HepG2 (cell line): ENCODE measurements at regions not wholly inside any gene's neighbourhood (a gene's known extent, or its start where the extent isn't known, plus 50 kb on each side); places are given as distances from the start of the nearest gene placed in this dataset.

ENCODE experiments used
- ATAC-seq: fragments of 200-7000 bp; cut with Tn5 transposase; 3 replicates; pipeline ENCODE4 v1.9.1; 2020; ENCODE audit warnings: mild to moderate bottlenecking, moderate library complexity
- BruUV-seq: library from RNA; stranded (reverse); fragments of 400-500 nt; replicated peaks from 2 replicates; lab custom pipeline; 2021; lab: Mats Ljungman, UMichigan
- CTCF ChIA-PET: fragments of 300-600 bp; formaldehyde crosslinking; extraction: SDS; loops from one replicate; lab custom pipeline; 2021; ENCODE audit warnings: low total read pairs, inconsistent platforms, low intra/inter-chr PET ratio; lab: Yijun Ruan, JAX
- POLR2A ChIA-PET: fragments of 350-600 bp; sonication (Branson Sonifier 250); formaldehyde crosslinking; loops from one replicate; lab custom pipeline; 2020; ENCODE audit warnings: antibody characterized with exemption, inconsistent platforms; lab: Yijun Ruan, JAX
- DNase-seq: peaks from one replicate; pipeline ENCODE4 v3.0.0-alpha.2; 2015; ENCODE audit warnings: low spot score
- FAIRE-seq: peaks from 3 replicates; lab custom pipeline; 2011; peaks lifted over from hg19 to GRCh38; lab: Jason Lieb, UNC
- H2AFZ ChIP-seq: one replicate; pipeline ENCODE4 v1.6.1; 2011; ENCODE audit warnings: low read length, inconsistent platforms
- H3K27ac ChIP-seq: fragments of 300-600 bp; 3 replicates; pipeline ENCODE4 v1.8.0; 2011; ENCODE audit warnings: mixed run types, mild to moderate bottlenecking, mixed read lengths, low read length, inconsistent platforms; ENCODE audit not compliant: insufficient read depth; ENCODE audit errors: extremely low read length
- H3K27me3 ChIP-seq, 2 experiments: fragments of 200-600 bp in 1 of 2; 2 replicates in 1 of 2; 3 replicates in 1 of 2; pipeline versions ENCODE4 v1.6.0 to v1.8.0; 2011; ENCODE audit warnings: low read length in 2 of 2, mild to moderate bottlenecking in 2 of 2, moderate library complexity in 2 of 2, inconsistent platforms in 1 of 2; ENCODE audit not compliant: insufficient read depth in 2 of 2, control insufficient read depth in 1 of 2
- H3K36me3 ChIP-seq, 2 experiments: fragments of 200-600 bp in 1 of 2; replicated peaks in 1 of 2; 2 replicates in 1 of 2; 3 replicates in 1 of 2; pipeline versions ENCODE4 v1.5.1 to v1.8.0; 2011; ENCODE audit warnings: low read length in 2 of 2, inconsistent platforms in 1 of 2; ENCODE audit not compliant: insufficient read depth in 2 of 2, control insufficient read depth in 1 of 2
- H3K4me1 ChIP-seq: 2 replicates; pipeline ENCODE4 v1.5.1; 2012; ENCODE audit warnings: low read length, inconsistent platforms; ENCODE audit not compliant: insufficient read depth
- H3K4me2 ChIP-seq: 2 replicates; pipeline ENCODE4 v1.6.0; 2011; ENCODE audit warnings: low read depth, low read length, inconsistent platforms
- H3K4me3 ChIP-seq, 3 experiments: fragments of 200-600 bp in 1 of 3; sonication (generic), shearing (Covaris generic) in 1 of 3; replicated peaks in 1 of 3; 2 replicates each; pipeline ENCODE4 v1.5.1; 2011 to 2016; ENCODE audit warnings: low read length in 3 of 3, inconsistent platforms in 2 of 3, low read depth in 2 of 3, mild to moderate bottlenecking in 2 of 3, control low read depth in 1 of 3, mixed read lengths in 1 of 3; ENCODE audit not compliant: insufficient read depth in 1 of 3
- H3K79me2 ChIP-seq: one replicate; pipeline ENCODE4 v1.6.1; 2011; ENCODE audit warnings: low read length, inconsistent platforms; ENCODE audit not compliant: insufficient read depth
- H3K9ac ChIP-seq: 2 replicates; pipeline ENCODE4 v1.6.0; 2011; ENCODE audit warnings: mild to moderate bottlenecking, low read depth, low read length, inconsistent platforms; ENCODE audit not compliant: insufficient read depth
- H3K9me3 ChIP-seq: 2 replicates; pipeline ENCODE4 v1.5.1; 2012; ENCODE audit warnings: mild to moderate bottlenecking, low read length
- H4K20me1 ChIP-seq: 2 replicates; pipeline ENCODE4 v1.6.0; 2011; ENCODE audit warnings: inconsistent platforms, mild to moderate bottlenecking, low read length, moderate library complexity; ENCODE audit not compliant: insufficient read depth
- CTCF ChIP-seq: sonication (generic); formaldehyde crosslinking; IDR thresholded peaks from 2 replicates; pipeline ENCODE4 v1.5.0; 2020; ENCODE audit warnings: mild to moderate bottlenecking, missing genetic modification reagents, moderate library complexity
- HDAC6 ChIP-seq: fragments of 200-600 bp; sonication (generic); IDR thresholded peaks from 2 replicates; pipeline ENCODE4 v1.7.0; 2017; ENCODE audit warnings: mild to moderate bottlenecking, antibody characterized with exemption, low read length, low read depth
- NR1H2 ChIP-seq: sonication (generic); formaldehyde crosslinking; IDR thresholded peaks from 2 replicates; pipeline ENCODE4 v1.8.1; 2022; ENCODE audit warnings: low read depth, missing genetic modification reagents, borderline replicate concordance
- PCBP1 ChIP-seq: fragments of 200-400 bp; formaldehyde crosslinking; IDR thresholded peaks from 2 replicates; pipeline ENCODE4 v1.6.1; 2017; ENCODE audit warnings: mild to moderate bottlenecking, low read depth, low read length, borderline replicate concordance
- PHF20 ChIP-seq: sonication (generic); formaldehyde crosslinking; IDR thresholded peaks from 2 replicates; pipeline ENCODE4 v1.5.0; 2020; ENCODE audit warnings: mild to moderate bottlenecking, missing genetic modification reagents
- PRPF4 ChIP-seq: fragments of 200-400 bp; formaldehyde crosslinking; IDR thresholded peaks from 2 replicates; pipeline ENCODE4 v1.6.1; 2016; ENCODE audit warnings: low read length, low read depth; ENCODE audit not compliant: poor library complexity, severe bottlenecking
- TERF1 ChIP-seq: sonication (generic); formaldehyde crosslinking; IDR thresholded peaks from 2 replicates; pipeline ENCODE4 v1.8.0; 2022; ENCODE audit warnings: mild to moderate bottlenecking, missing genetic modification reagents, moderate library complexity
- TP53 ChIP-seq: sonication (generic); formaldehyde crosslinking; conservative IDR thresholded peaks from 2 replicates; pipeline ENCODE4 v1.4.0; 2020; ENCODE audit warnings: missing genetic modification reagents
- U2AF1 ChIP-seq: fragments of 200-400 bp; formaldehyde crosslinking; optimal IDR thresholded peaks from 2 replicates; pipeline ENCODE3; 2017; ENCODE audit warnings: mild to moderate bottlenecking, low read depth, low read length
- ZNF224 ChIP-seq: sonication (generic); formaldehyde crosslinking; IDR thresholded peaks from 2 replicates; pipeline ENCODE4 v1.5.0; 2020; ENCODE audit warnings: mild to moderate bottlenecking, missing genetic modification reagents
- ZNF367 ChIP-seq: sonication (generic); formaldehyde crosslinking; IDR thresholded peaks from 2 replicates; pipeline ENCODE4 v1.4.0; 2020; ENCODE audit warnings: missing genetic modification reagents, borderline replicate concordance
- WGBS: methylation state at CpG from one replicate; pipeline ENCODE4 v1.1.6; 2017; ENCODE audit warnings: low lambda C conversion rate; 5-methylcytosine and 5-hydroxymethylcytosine counted together
- in situ Hi-C: cut with HindIII; loops from 2 replicates; pipeline ENCODE4 v1.10.0; 2017; ENCODE audit warnings: low pct_unique_long_range_greater_than_20kb; ENCODE audit not compliant: extremely low pct_ligation_motif_present
- intact Hi-C: fragments of 100-400 bp; cut with micrococcal nuclease; formaldehyde crosslinking; loops from one replicate; pipeline ENCODE4 v1.10.0; 2022; ENCODE audit not compliant: unreplicated experiment
- TF ChIP-seq, protein P1 (sequence below): sonication (generic); formaldehyde crosslinking; IDR thresholded peaks from 2 replicates; pipeline ENCODE4 v1.9.0; 2021; ENCODE audit warnings: missing genetic modification reagents, borderline replicate concordance
- TF ChIP-seq, protein P2 (sequence below): sonication (generic); formaldehyde crosslinking; IDR thresholded peaks from 2 replicates; pipeline ENCODE4 v1.8.1; 2023; ENCODE audit warnings: mild to moderate bottlenecking, missing genetic modification reagents

DNA sequence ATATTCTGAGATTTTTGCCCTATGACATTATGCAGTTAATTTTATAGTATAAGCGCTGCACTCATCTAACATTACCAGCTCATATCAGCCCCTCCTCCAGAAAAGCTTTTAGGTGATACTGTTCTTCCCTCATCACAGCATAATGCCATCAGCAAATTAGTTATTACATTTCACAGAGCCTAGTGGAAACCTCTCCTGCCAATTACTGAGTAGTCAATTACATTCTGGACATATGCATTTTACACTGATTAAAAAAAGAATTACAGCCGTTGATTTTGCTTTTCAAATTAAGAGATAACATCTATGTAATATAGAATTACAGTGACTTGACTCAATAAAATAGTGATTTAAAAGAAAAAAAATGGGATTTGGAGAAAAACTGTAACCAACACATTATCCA, 542.1 kb downstream of the UQCRFS1 start:
- no peak for TF ChIP-seq PHF20 (CRISPR knock-in tag)
- TF ChIP-seq TP53 (CRISPR knock-in tag), result no peak
- no peak for TF ChIP-seq PCBP1
- TF ChIP-seq NR1H2 (CRISPR knock-in tag), result no peak
- TF ChIP-seq TERF1 (CRISPR knock-in tag), result no peak
- no peak for TF ChIP-seq PRPF4
- TF ChIP-seq, protein P1, sequence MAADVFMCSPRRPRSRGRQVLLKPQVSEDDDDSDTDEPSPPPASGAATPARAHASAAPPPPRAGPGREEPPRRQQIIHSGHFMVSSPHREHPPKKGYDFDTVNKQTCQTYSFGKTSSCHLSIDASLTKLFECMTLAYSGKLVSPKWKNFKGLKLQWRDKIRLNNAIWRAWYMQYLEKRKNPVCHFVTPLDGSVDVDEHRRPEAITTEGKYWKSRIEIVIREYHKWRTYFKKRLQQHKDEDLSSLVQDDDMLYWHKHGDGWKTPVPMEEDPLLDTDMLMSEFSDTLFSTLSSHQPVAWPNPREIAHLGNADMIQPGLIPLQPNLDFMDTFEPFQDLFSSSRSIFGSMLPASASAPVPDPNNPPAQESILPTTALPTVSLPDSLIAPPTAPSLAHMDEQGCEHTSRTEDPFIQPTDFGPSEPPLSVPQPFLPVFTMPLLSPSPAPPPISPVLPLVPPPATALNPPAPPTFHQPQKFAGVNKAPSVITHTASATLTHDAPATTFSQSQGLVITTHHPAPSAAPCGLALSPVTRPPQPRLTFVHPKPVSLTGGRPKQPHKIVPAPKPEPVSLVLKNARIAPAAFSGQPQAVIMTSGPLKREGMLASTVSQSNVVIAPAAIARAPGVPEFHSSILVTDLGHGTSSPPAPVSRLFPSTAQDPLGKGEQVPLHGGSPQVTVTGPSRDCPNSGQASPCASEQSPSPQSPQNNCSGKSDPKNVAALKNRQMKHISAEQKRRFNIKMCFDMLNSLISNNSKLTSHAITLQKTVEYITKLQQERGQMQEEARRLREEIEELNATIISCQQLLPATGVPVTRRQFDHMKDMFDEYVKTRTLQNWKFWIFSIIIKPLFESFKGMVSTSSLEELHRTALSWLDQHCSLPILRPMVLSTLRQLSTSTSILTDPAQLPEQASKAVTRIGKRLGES (CRISPR knock-in tag), result no peak
- TF ChIP-seq, protein P2, sequence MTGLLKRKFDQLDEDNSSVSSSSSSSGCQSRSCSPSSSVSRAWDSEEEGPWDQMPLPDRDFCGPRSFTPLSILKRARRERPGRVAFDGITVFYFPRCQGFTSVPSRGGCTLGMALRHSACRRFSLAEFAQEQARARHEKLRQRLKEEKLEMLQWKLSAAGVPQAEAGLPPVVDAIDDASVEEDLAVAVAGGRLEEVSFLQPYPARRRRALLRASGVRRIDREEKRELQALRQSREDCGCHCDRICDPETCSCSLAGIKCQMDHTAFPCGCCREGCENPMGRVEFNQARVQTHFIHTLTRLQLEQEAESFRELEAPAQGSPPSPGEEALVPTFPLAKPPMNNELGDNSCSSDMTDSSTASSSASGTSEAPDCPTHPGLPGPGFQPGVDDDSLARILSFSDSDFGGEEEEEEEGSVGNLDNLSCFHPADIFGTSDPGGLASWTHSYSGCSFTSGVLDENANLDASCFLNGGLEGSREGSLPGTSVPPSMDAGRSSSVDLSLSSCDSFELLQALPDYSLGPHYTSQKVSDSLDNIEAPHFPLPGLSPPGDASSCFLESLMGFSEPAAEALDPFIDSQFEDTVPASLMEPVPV, result no peak
- no peak for TF ChIP-seq ZNF367 (CRISPR knock-in tag)
- TF ChIP-seq HDAC6, result no peak
- no peak for TF ChIP-seq ZNF224 (CRISPR knock-in tag)
- TF ChIP-seq U2AF1, result no peak
- no peak for TF ChIP-seq CTCF (CRISPR knock-in tag)
- Histone ChIP-seq H4K20me1 (no peaks in the 10 kb centered on the region), H3K79me2 (no peaks in the 10 kb centered on the region), H3K9ac (no peak overlapping the region), H3K4me3 (no peak overlapping the region), H3K27me3 (no peaks in the 10 kb centered on the region), H3K36me3 (no peaks in the 10 kb centered on the region), H3K9me3 (peaks cover 93% of the 10 kb centered on the region), H2AFZ (no peak overlapping the region), H3K4me2 (no peak overlapping the region), H3K4me1 (no peaks in the 10 kb centered on the region), H3K27ac (no peak overlapping the region)
- in situ Hi-C loops (no loop called here), intact Hi-C loops (no loop called here)
- no peak for ATAC-seq
- no peak for DNase-seq
- FAIRE-seq, result no peak
- ChIA-PET POLR2A (no interaction called here), CTCF (no interaction called here)
- 3% methylated on average over 2 of the region's 2 CpGs for WGBS
- no TSS peak for BruUV-seq
